ENCODE measurements at regions not wholly inside any gene's neighbourhood (a gene's known extent, or its start where the extent isn't known, plus 50 kb on each side); places are given as distances from the start of the nearest gene placed in this dataset.

GRCh38 chr20:48433178-48433577, 394.6 kb downstream of the PREX1 start:
- DNase-seq, result no peak

GRCh38 chr20:48432494-48432832, 395.3 kb downstream of the PREX1 start:
- no peak for DNase-seq

- no peak for DNase-seq
Observed at GRCh38 chr20:48431653-48432493, 395.9 kb downstream of the PREX1 start.

- no peak for DNase-seq
Observed at GRCh38 chr20:48426630-48427029, 401.2 kb downstream of the PREX1 start.

GRCh38 chr20:48425817-48426612, 401.8 kb downstream of the PREX1 start:
- no peak for DNase-seq

GRCh38 chr20:48425321-48425720, 402.5 kb downstream of the PREX1 start:
- no peak for DNase-seq

GRCh38 chr20:48422242-48422960, 405.4 kb downstream of the PREX1 start:
- no peak for DNase-seq

GRCh38 chr20:48421547-48421946, 406.3 kb downstream of the PREX1 start:
- DNase-seq, result no peak

GRCh38 chr20:48420176-48420575, 407.6 kb downstream of the PREX1 start:
- DNase-seq, result no peak

GRCh38 chr20:48419173-48419572, 408.6 kb downstream of the PREX1 start:
- DNase-seq, result no peak

- no peak for DNase-seq
Observed at GRCh38 chr20:48416002-48416401, 411.8 kb downstream of the PREX1 start.

GRCh38 chr20:48414786-48415185, 413.0 kb downstream of the PREX1 start:
- no peak for DNase-seq

- no peak for DNase-seq
Observed at GRCh38 chr20:48411919-48412522, 415.8 kb downstream of the PREX1 start.

GRCh38 chr20:48411245-48411644, 416.6 kb downstream of the PREX1 start:
- no peak for DNase-seq

GRCh38 chr20:48409055-48409615, 418.7 kb downstream of the PREX1 start:
- no peak for DNase-seq

- no peak for DNase-seq
Observed at GRCh38 chr20:48407710-48408109, 420.1 kb downstream of the PREX1 start.

- DNase-seq, result no peak
Observed at GRCh38 chr20:48406912-48407340, 420.9 kb downstream of the PREX1 start.

- no peak for DNase-seq
Observed at GRCh38 chr20:48406498-48406897, 421.3 kb downstream of the PREX1 start.

GRCh38 chr20:48405909-48406308, 421.9 kb downstream of the PREX1 start:
- DNase-seq, result no peak

GRCh38 chr20:48404598-48404997, 423.2 kb downstream of the PREX1 start:
- DNase-seq, result no peak

GRCh38 chr20:48403167-48403761, 424.5 kb downstream of the PREX1 start:
- DNase-seq, result no peak

GRCh38 chr20:48401359-48401758, 426.4 kb downstream of the PREX1 start:
- no peak for DNase-seq

All from GDM1 (cell line).